Parathyroid adenoma (tissue), 2 donors: ENCODE measurements at regions not wholly inside any gene's neighbourhood (a gene's known extent, or its start where the extent isn't known, plus 50 kb on each side); places are given as distances from the start of the nearest gene placed in this dataset.

Experiments used
- H2AFZ ChIP-seq: fragments of 300-600 bp; sonication (generic); one replicate; pipeline ENCODE4 v1.7.0; 2017; ENCODE audit warnings: antibody characterized with exemption, mild to moderate bottlenecking
- H3K27ac ChIP-seq: fragments of 300-600 bp; sonication (generic); one replicate; pipeline ENCODE4 v1.7.0; 2017
- H3K27me3 ChIP-seq: fragments of 300-600 bp; sonication (generic); one replicate; pipeline ENCODE4 v1.7.0; 2017; ENCODE audit warnings: low read length; ENCODE audit not compliant: control insufficient read depth, insufficient read depth
- H3K36me3 ChIP-seq: fragments of 300-600 bp; sonication (generic); one replicate; pipeline ENCODE4 v1.7.0; 2017; ENCODE audit warnings: low read length; ENCODE audit not compliant: control insufficient read depth, insufficient read depth
- H3K4me1 ChIP-seq: fragments of 300-600 bp; sonication (generic); one replicate; pipeline ENCODE4 v1.7.0; 2017; ENCODE audit warnings: control low read depth
- H3K4me2 ChIP-seq: fragments of 300-600 bp; sonication (generic); one replicate; pipeline ENCODE4 v1.7.0; 2017; ENCODE audit warnings: low read length
- H3K4me3 ChIP-seq: fragments of 300-600 bp; sonication (generic); one replicate; pipeline ENCODE4 v1.7.0; 2017; ENCODE audit warnings: low read depth, low read length
- H3K79me2 ChIP-seq: fragments of 300-600 bp; sonication (generic); one replicate; pipeline ENCODE4 v1.7.0; 2017; ENCODE audit warnings: control low read depth
- H3K9ac ChIP-seq: fragments of 300-600 bp; sonication (generic); one replicate; pipeline ENCODE4 v1.7.0; 2017; ENCODE audit warnings: mild to moderate bottlenecking
- H3K9me3 ChIP-seq: fragments of 300-600 bp; sonication (generic); one replicate; pipeline ENCODE4 v1.7.0; 2017; ENCODE audit warnings: low read length; ENCODE audit not compliant: control insufficient read depth
- CTCF ChIP-seq: fragments of 300-600 bp; sonication (generic); IDR thresholded peaks from one replicate; pipeline ENCODE4 v1.7.0; 2017; ENCODE audit warnings: antibody characterized with exemption, mild to moderate bottlenecking
- donor health status: primary hyperparathyroidism.

DNA sequence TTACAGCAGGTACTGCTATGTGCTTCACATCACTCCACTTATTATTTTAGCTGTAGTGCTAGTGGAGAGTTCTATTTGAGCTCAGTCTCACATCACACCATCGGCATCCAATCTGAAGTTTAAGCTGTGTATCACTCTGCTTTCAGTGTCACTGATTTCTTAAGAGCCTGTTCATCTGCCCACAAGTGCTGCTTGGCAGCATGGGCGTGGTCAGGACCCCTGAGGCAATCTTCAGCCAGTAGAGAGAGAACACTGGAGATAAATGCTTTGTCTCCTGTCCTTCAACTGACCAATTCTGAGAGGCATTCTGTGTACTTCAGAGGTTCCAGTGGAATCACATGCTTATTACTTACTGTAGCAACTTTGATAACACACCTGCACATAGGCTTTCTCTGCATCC lies 728.8 kb downstream of the RPS29 start:
- H3K4me2 ChIP-seq = no peak overlapping the region
- H3K9ac ChIP-seq = no peak overlapping the region
- TF ChIP-seq CTCF = no peak
- no peaks in the 10 kb centered on the region for H3K36me3 ChIP-seq
- H3K27ac ChIP-seq = no peak overlapping the region
- H3K4me3 ChIP-seq = no peak overlapping the region
- H3K4me1 ChIP-seq = no peaks in the 10 kb centered on the region
- no peaks in the 10 kb centered on the region for H3K27me3 ChIP-seq
- no peaks in the 10 kb centered on the region for H3K9me3 ChIP-seq
- no peaks in the 10 kb centered on the region for H3K79me2 ChIP-seq
- no peak overlapping the region for H2AFZ ChIP-seq

GRCh38 chr14:48853159-48853558 lies 733.0 kb downstream of the RPS29 start:
- H3K27me3 ChIP-seq = no peaks in the 10 kb centered on the region
- no peak overlapping the region for H3K9ac ChIP-seq
- H3K4me2 ChIP-seq = no peak overlapping the region
- no peaks in the 10 kb centered on the region for H3K36me3 ChIP-seq
- no peaks in the 10 kb centered on the region for H3K9me3 ChIP-seq
- no peak for TF ChIP-seq CTCF
- H3K79me2 ChIP-seq = no peaks in the 10 kb centered on the region
- no peak overlapping the region for H3K27ac ChIP-seq
- no peaks in the 10 kb centered on the region for H3K4me1 ChIP-seq
- no peak overlapping the region for H3K4me3 ChIP-seq
- H2AFZ ChIP-seq = no peak overlapping the region

GRCh38 chr14:48849741-48850322 lies 736.3 kb downstream of the RPS29 start:
- Histone ChIP-seq H3K9me3 (no peaks in the 10 kb centered on the region), H3K27me3 (no peaks in the 10 kb centered on the region), H3K36me3 (no peaks in the 10 kb centered on the region), H3K9ac (no peak overlapping the region), H3K27ac (no peak overlapping the region), H3K4me2 (no peak overlapping the region), H3K79me2 (no peaks in the 10 kb centered on the region), H3K4me3 (no peak overlapping the region), H2AFZ (no peak overlapping the region), H3K4me1 (no peaks in the 10 kb centered on the region)
- TF ChIP-seq CTCF = no peak

DNA sequence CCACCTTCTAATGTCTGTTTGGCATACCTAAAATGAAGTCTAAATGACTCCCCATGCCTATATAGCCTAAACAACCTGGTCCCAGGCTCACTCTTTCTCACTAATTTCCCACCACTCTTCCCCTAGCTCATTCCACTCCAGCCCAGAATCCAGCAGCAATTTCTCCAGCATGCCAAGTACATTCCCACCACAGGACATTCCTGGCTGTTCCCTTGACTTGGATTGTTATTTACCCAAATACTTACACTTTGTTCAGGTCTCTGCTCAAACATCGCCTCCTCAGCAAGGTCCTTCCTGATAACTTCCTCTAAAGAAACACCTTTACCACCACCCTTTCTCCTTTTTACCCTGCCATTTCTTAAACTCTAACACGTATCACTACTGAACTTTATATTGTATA lies 743.4 kb downstream of the RPS29 start:
- H3K27ac ChIP-seq = no peak overlapping the region
- H3K9ac ChIP-seq = no peak overlapping the region
- H3K9me3 ChIP-seq = no peaks in the 10 kb centered on the region
- no peaks in the 10 kb centered on the region for H3K4me1 ChIP-seq
- H3K79me2 ChIP-seq = no peaks in the 10 kb centered on the region
- H3K36me3 ChIP-seq = no peaks in the 10 kb centered on the region
- H3K27me3 ChIP-seq = no peaks in the 10 kb centered on the region
- no peak overlapping the region for H3K4me2 ChIP-seq
- no peak overlapping the region for H3K4me3 ChIP-seq
- no peak for TF ChIP-seq CTCF
- no peak overlapping the region for H2AFZ ChIP-seq

DNA sequence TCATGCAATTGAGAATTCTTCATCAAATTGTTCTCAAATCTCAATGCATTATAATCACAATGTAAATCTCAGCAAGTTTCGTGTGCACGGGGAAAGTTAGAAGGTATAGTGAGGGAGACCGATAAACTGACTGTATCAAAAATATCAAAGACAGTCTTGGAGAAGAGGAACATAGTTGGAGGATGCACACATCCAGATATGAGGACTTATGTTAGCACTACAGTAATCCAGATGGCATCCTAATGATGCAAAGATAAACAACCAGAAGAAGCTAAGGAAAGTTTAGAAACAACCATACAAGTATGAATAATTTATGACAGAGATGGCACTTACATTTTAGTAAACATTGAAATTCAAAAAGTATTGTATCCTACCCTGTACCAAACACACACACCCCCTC lies 760.1 kb downstream of the RPS29 start:
- no peak for TF ChIP-seq CTCF
- H3K4me1 ChIP-seq = no peaks in the 10 kb centered on the region
- no peak overlapping the region for H3K4me2 ChIP-seq
- H3K4me3 ChIP-seq = no peak overlapping the region
- H3K27ac ChIP-seq = no peak overlapping the region
- H3K27me3 ChIP-seq = no peaks in the 10 kb centered on the region
- H3K9ac ChIP-seq = no peak overlapping the region
- no peaks in the 10 kb centered on the region for H3K9me3 ChIP-seq
- no peak overlapping the region for H2AFZ ChIP-seq
- H3K79me2 ChIP-seq = no peaks in the 10 kb centered on the region
- no peaks in the 10 kb centered on the region for H3K36me3 ChIP-seq
